B cell (primary cell): ENCODE measurements at regions not wholly inside any gene's neighbourhood (a gene's known extent, or its start where the extent isn't known, plus 50 kb on each side); places are given as distances from the start of the nearest gene placed in this dataset.

Experiments used
- ATAC-seq: fragments of 200-7000 bp; cut with Tn5 transposase; one replicate; pipeline ENCODE4 v1.10.0; 2021; ENCODE audit warnings: low read depth, mild to moderate bottlenecking, moderate number of reproducible peaks, moderate library complexity
- CTCF ChIA-PET: fragments of 350-600 bp; sonication (Branson Sonifier 250); formaldehyde crosslinking; loops from one replicate; lab custom pipeline; 2021; ENCODE audit warnings: antibody characterized with exemption, inconsistent platforms; lab: Charles Lee
- POLR2A ChIA-PET: fragments of 350-600 bp; sonication (Branson Sonifier 250); formaldehyde crosslinking; loops from one replicate; lab custom pipeline; 2021; ENCODE audit warnings: antibody characterized with exemption; lab: Charles Lee
- DNase-seq: peaks from one replicate; pipeline ENCODE4 v3.0.0; 2013
- H2AFZ ChIP-seq: 2 replicates; pipeline ENCODE4 v1.6.1; 2012; ENCODE audit warnings: mild to moderate bottlenecking, low read depth, low read length; ENCODE audit not compliant: insufficient read depth, poor library complexity, severe bottlenecking
- H3K27ac ChIP-seq, 2 donors: 1 replicate in 1 of 2; 2 replicates in 1 of 2; pipeline ENCODE4 v1.5.1; 2012 to 2013; ENCODE audit warnings: low read length in 2 of 2, mild to moderate bottlenecking in 2 of 2, moderate library complexity in 1 of 2
- H3K27me3 ChIP-seq, 4 experiments: fragments of 200-600 bp in 1 of 4; sonication (generic) in 1 of 4; replicated peaks in 1 of 4; 1 replicate in 2 of 4; 2 replicates in 2 of 4; pipeline versions ENCODE4 v1.6.1 to v1.7.0; 2013 to 2016; ENCODE audit warnings: low read length in 3 of 4, mild to moderate bottlenecking in 2 of 4, mixed read lengths in 1 of 4, moderate library complexity in 1 of 4; ENCODE audit not compliant: insufficient read depth in 4 of 4, control insufficient read depth in 3 of 4; ENCODE audit errors: control extremely low read depth in 1 of 4
- H3K36me3 ChIP-seq, 2 experiments: replicated peaks in 1 of 2; 1 replicate in 1 of 2; 2 replicates in 1 of 2; pipeline versions ENCODE4 v1.6.1 to v1.7.1; 2013; ENCODE audit warnings: low read length in 1 of 2; ENCODE audit not compliant: insufficient read depth in 2 of 2, control insufficient read depth in 1 of 2; ENCODE audit errors: control extremely low read depth in 1 of 2, extremely low read depth in 1 of 2
- H3K4me1 ChIP-seq, 2 donors: fragments of 200-600 bp in 1 of 2; sonication (generic) in 1 of 2; 1 replicate in 1 of 2; 2 replicates in 1 of 2; pipeline versions ENCODE4 v1.5.1 to v1.6.1; 2013 to 2017; ENCODE audit warnings: low read length in 2 of 2; ENCODE audit not compliant: control insufficient read depth in 2 of 2, insufficient read depth in 2 of 2
- H3K4me2 ChIP-seq: replicated peaks from 2 replicates; pipeline ENCODE3; 2012; ENCODE audit warnings: mild to moderate bottlenecking, low read depth, low read length; ENCODE audit not compliant: poor library complexity, severe bottlenecking
- H3K4me3 ChIP-seq, 5 experiments: fragments of 200-600 bp in 1 of 5; sonication (generic) in 1 of 5; 1 replicate in 3 of 5; 2 replicates in 2 of 5; pipeline versions ENCODE4 v1.5.1 to v1.7.0; 2011 to 2016; ENCODE audit warnings: low read length in 4 of 5, mild to moderate bottlenecking in 4 of 5, low read depth in 2 of 5, control low read depth in 1 of 5, moderate library complexity in 1 of 5; ENCODE audit not compliant: insufficient read depth in 1 of 5; ENCODE audit errors: control extremely low read depth in 1 of 5, extremely low read depth in 1 of 5
- H3K79me2 ChIP-seq: fragments of 200-600 bp; sonication (generic); one replicate; pipeline ENCODE4 v1.6.0; 2016; ENCODE audit warnings: low read length; ENCODE audit not compliant: control insufficient read depth, insufficient read depth
- H3K9ac ChIP-seq: fragments of 200-600 bp; sonication (generic); 2 replicates; pipeline ENCODE4 v1.6.1; 2017; ENCODE audit warnings: mild to moderate bottlenecking, low read length, moderate library complexity
- H3K9me3 ChIP-seq, 3 donors: one replicate each; pipeline versions ENCODE4 v1.6.1 to v1.7.1; 2013; ENCODE audit warnings: low read length in 2 of 3; ENCODE audit not compliant: control insufficient read depth in 2 of 3, insufficient read depth in 1 of 3; ENCODE audit errors: control extremely low read depth in 1 of 3
- H4K20me1 ChIP-seq: 2 replicates; pipeline ENCODE4 v1.6.0; 2012; ENCODE audit warnings: mild to moderate bottlenecking, low read length; ENCODE audit not compliant: insufficient read depth, control insufficient read depth, poor library complexity, severe bottlenecking
- H3K27ac Mint-ChIP-seq: one replicate; pipeline ENCODE4 v1.8.0; 2021; ENCODE audit warnings: mixed read lengths
- H3K27me3 Mint-ChIP-seq: one replicate; pipeline ENCODE4 v1.8.0; 2021; ENCODE audit warnings: mixed read lengths
- H3K4me1 Mint-ChIP-seq: one replicate; pipeline ENCODE4 v1.8.0; 2021; ENCODE audit warnings: mixed read lengths
- H3K4me3 Mint-ChIP-seq: one replicate; pipeline ENCODE4 v1.8.0; 2021; ENCODE audit warnings: mixed read lengths
- H3K9me3 Mint-ChIP-seq: one replicate; pipeline ENCODE4 v1.8.0; 2022; ENCODE audit warnings: mixed read lengths; ENCODE audit not compliant: insufficient read depth
- CTCF ChIP-seq: fragments of 200-600 bp; IDR thresholded peaks from one replicate; pipeline ENCODE4 v1.8.0; 2022; ENCODE audit warnings: antibody characterized with exemption, mild to moderate bottlenecking
- EZH2 ChIP-seq: IDR thresholded peaks from 2 replicates; pipeline ENCODE4 v1.6.1; 2012; ENCODE audit warnings: borderline replicate concordance, low read depth, mild to moderate bottlenecking, moderate library complexity, low read length; ENCODE audit not compliant: insufficient read depth, poor library complexity, severe bottlenecking
- WGBS: methylation state at CpG from one replicate; pipeline ENCODE4 v1.1.5; 2013; ENCODE audit warnings: missing lambda C conversion rate; ENCODE audit not compliant: insufficient coverage; 5-methylcytosine and 5-hydroxymethylcytosine counted together
- intact Hi-C: fragments of 100-400 bp; cut with micrococcal nuclease; formaldehyde crosslinking; loops from one replicate; pipeline ENCODE4 v1.10.0; 2022

- H3K4me3 Mint-ChIP-seq = no peak overlapping the region
- Histone ChIP-seq H3K36me3 (no peaks in the 10 kb centered on the region), H3K9me3 (no peaks in the 10 kb centered on the region), H3K27me3 (no peaks in the 10 kb centered on the region), H4K20me1 (no peaks in the 10 kb centered on the region), H3K9ac (no peak overlapping the region), H2AFZ (no peak overlapping the region), H3K27ac (no peak overlapping the region), H3K4me3 (no peak overlapping the region), H3K79me2 (no peaks in the 10 kb centered on the region), H3K4me1 (no peaks in the 10 kb centered on the region), H3K4me2 (no peak overlapping the region)
- H3K4me1 Mint-ChIP-seq = no peaks in the 10 kb centered on the region
- intact Hi-C loops = no loop called here
- ChIA-PET CTCF (no interaction called here), POLR2A (no interaction called here)
- no peak overlapping the region for H3K27ac Mint-ChIP-seq
- 54% methylated on average over 2 of the region's 2 CpGs for WGBS
- DNase-seq = no peak
- peaks cover 18% of the 10 kb centered on the region for H3K27me3 Mint-ChIP-seq
- ATAC-seq = no peak
- no peaks in the 10 kb centered on the region for H3K9me3 Mint-ChIP-seq
- no peak for TF ChIP-seq EZH2
- no peak for TF ChIP-seq CTCF
These were observed 633.5 kb upstream of the CADM1 start for GRCh38 chr11:116137753-116138152.

- intact Hi-C loops = no loop called here
- Histone ChIP-seq H4K20me1 (no peaks in the 10 kb centered on the region), H3K27ac (no peak overlapping the region), H2AFZ (no peak overlapping the region), H3K36me3 (no peaks in the 10 kb centered on the region), H3K4me2 (no peak overlapping the region), H3K79me2 (no peaks in the 10 kb centered on the region), H3K4me1 (no peaks in the 10 kb centered on the region), H3K4me3 (no peak overlapping the region), H3K27me3 (no peaks in the 10 kb centered on the region), H3K9me3 (no peaks in the 10 kb centered on the region), H3K9ac (no peak overlapping the region)
- ChIA-PET CTCF (no interaction called here), POLR2A (no interaction called here)
- no peaks in the 10 kb centered on the region for H3K4me1 Mint-ChIP-seq
- no peak for ATAC-seq
- H3K9me3 Mint-ChIP-seq = no peaks in the 10 kb centered on the region
- no peak for TF ChIP-seq CTCF
- TF ChIP-seq EZH2 = no peak
- no peak overlapping the region for H3K27ac Mint-ChIP-seq
- no peak for DNase-seq
- H3K4me3 Mint-ChIP-seq = no peak overlapping the region
- H3K27me3 Mint-ChIP-seq = peaks cover 18% of the 10 kb centered on the region
- WGBS = 37% methylated on average over 6 of the region's 9 CpGs
These were observed 632.9 kb upstream of the CADM1 start for GRCh38 chr11:116136987-116137674.
